ENCODE measurements at regions not wholly inside any gene's neighbourhood (a gene's known extent, or its start where the extent isn't known, plus 50 kb on each side); places are given as distances from the start of the nearest gene placed in this dataset.
"Not testable (repeated sequence)": the region's sequence is repeated elsewhere in the genome, so short reads cannot be mapped to it uniquely, and the experiment has no call there.

GRCh38 chr21:9068622-9069021 lies 1452.8 kb upstream of the TPTE start:
- not testable (repeated sequence) for DNase-seq

- DNase-seq = not testable (repeated sequence)
Measured at GRCh38 chr21:9070703-9071102, 1450.7 kb upstream of the TPTE start.

GRCh38 chr21:9073010-9073409 lies 1448.4 kb upstream of the TPTE start:
- DNase-seq = not testable (repeated sequence)

GRCh38 chr21:9074772-9075171 lies 1446.6 kb upstream of the TPTE start:
- DNase-seq = not testable (repeated sequence)

- not testable (repeated sequence) for DNase-seq
Measured at GRCh38 chr21:9083091-9083826, 1438.1 kb upstream of the TPTE start.

GRCh38 chr21:9086299-9086698 lies 1435.1 kb upstream of the TPTE start:
- not testable (repeated sequence) for DNase-seq

GRCh38 chr21:9087816-9088215 lies 1433.6 kb upstream of the TPTE start:
- DNase-seq = not testable (repeated sequence)

- not testable (repeated sequence) for DNase-seq
Measured at GRCh38 chr21:9129741-9130140, 1391.6 kb upstream of the TPTE start.

GRCh38 chr21:9130817-9131216 lies 1390.6 kb upstream of the TPTE start:
- not testable (repeated sequence) for DNase-seq

Data from inflammatory macrophage (primary cell).